Sigmoid colon (tissue), 6 donors: ENCODE measurements at regions not wholly inside any gene's neighbourhood (a gene's known extent, or its start where the extent isn't known, plus 50 kb on each side); places are given as distances from the start of the nearest gene placed in this dataset.

ENCODE experiments used
- DNase-seq: peaks from one replicate; pipeline ENCODE4 v3.0.0-alpha.2; 2019
- H3K27ac ChIP-seq, 4 donors: fragments of 200-600 bp; sonication (generic); one replicate each; pipeline ENCODE4 v1.5.1; 2016 to 2019; ENCODE audit warnings: mild to moderate bottlenecking in 1 of 4
- H3K27me3 ChIP-seq, 3 donors: fragments of 200-600 bp; sonication (generic); one replicate each; pipeline ENCODE4 v1.5.1; 2019; ENCODE audit warnings: mild to moderate bottlenecking in 1 of 3
- H3K36me3 ChIP-seq, 4 donors: fragments of 200-600 bp; sonication (generic); one replicate each; pipeline ENCODE4 v1.5.1; 2016 to 2019
- H3K4me1 ChIP-seq, 4 donors: fragments of 200-600 bp; sonication (generic); one replicate each; pipeline ENCODE4 v1.5.1; 2017 to 2019
- H3K4me3 ChIP-seq, 4 donors: fragments of 200-600 bp; sonication (generic); one replicate each; pipeline ENCODE4 v1.5.1; 2017 to 2019; ENCODE audit warnings: mild to moderate bottlenecking in 2 of 4, moderate library complexity in 1 of 4
- H3K9me3 ChIP-seq, 4 donors: fragments of 200-600 bp in 3 of 4; sonication (generic) in 3 of 4; one replicate each; pipeline versions ENCODE4 v1.5.1 to v1.6.1; 2013 to 2019
- EP300 ChIP-seq, 4 donors: sonication (generic); formaldehyde crosslinking; IDR thresholded peaks; one replicate each; pipeline ENCODE4 v1.6.1; 2017; ENCODE audit warnings: antibody characterized with exemption in 4 of 4
- POLR2A ChIP-seq, 2 donors: fragments of 450-650 bp; IDR thresholded peaks; one replicate each; pipeline ENCODE4 v1.6.1; 2016; ENCODE audit warnings: antibody characterized with exemption in 2 of 2, mild to moderate bottlenecking in 2 of 2, moderate library complexity in 2 of 2
- POLR2AphosphoS5 ChIP-seq, 4 donors: sonication (generic); formaldehyde crosslinking; IDR thresholded peaks; one replicate each; pipeline ENCODE4 v1.6.1; 2017; ENCODE audit warnings: antibody characterized with exemption in 4 of 4
- WGBS, 2 donors: extraction: QIAGEN DNeasy Blood & Tissue Kit; methylation state at CpG; one replicate each; pipeline ENCODE4 v1.1.7; 2013; 5-methylcytosine and 5-hydroxymethylcytosine counted together
- intact Hi-C: fragments of 100-400 bp; cut with DNase I; formaldehyde crosslinking; loops from one replicate; pipeline ENCODE4 v1.15.1; 2023
- TF ChIP-seq, protein P1 (sequence below), 4 experiments: fragments of 450-650 bp in 3 of 4; fragments of 200-600 bp in 1 of 4; IDR thresholded peaks; one replicate each; pipeline ENCODE4 v1.5.1; 2016 to 2019; ENCODE audit warnings: antibody characterized with exemption in 4 of 4, mild to moderate bottlenecking in 3 of 4, moderate library complexity in 2 of 4
- donor health status: healthy with polysubstance abuse.
- donor health status: healthy.

DNA sequence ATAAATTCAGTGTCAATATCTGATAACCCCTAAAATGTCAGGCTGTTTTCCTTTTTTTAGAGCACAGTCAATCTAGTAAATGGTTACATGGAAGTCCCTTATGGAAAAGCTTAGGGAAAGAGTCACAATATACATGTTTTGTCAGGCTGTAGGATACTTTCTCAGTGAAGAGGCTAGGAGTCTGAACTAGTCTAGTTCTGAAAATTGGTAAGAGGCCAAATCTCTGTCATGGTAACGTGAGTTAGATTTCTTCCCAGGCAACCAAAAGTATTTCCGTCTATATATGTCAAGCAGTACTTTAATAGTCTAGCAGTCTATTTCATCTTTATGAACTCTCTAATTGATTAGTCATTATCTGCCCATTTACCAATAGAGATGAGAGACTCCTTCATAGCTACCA is 215.9 kb upstream of the LRRC3B start:
- no peaks in the 10 kb centered on the region for H3K27me3 ChIP-seq
- no peaks in the 10 kb centered on the region for H3K9me3 ChIP-seq
- H3K4me3 ChIP-seq, result no peak overlapping the region
- H3K4me1 ChIP-seq, result no peaks in the 10 kb centered on the region
- intact Hi-C loops, result no loop called here
- no peak for TF ChIP-seq POLR2A (IDR thresholded peaks at IDR 0.05)
- TF ChIP-seq EP300 (IDR thresholded peaks at IDR 0.05), result no peak
- TF ChIP-seq, protein P1, sequence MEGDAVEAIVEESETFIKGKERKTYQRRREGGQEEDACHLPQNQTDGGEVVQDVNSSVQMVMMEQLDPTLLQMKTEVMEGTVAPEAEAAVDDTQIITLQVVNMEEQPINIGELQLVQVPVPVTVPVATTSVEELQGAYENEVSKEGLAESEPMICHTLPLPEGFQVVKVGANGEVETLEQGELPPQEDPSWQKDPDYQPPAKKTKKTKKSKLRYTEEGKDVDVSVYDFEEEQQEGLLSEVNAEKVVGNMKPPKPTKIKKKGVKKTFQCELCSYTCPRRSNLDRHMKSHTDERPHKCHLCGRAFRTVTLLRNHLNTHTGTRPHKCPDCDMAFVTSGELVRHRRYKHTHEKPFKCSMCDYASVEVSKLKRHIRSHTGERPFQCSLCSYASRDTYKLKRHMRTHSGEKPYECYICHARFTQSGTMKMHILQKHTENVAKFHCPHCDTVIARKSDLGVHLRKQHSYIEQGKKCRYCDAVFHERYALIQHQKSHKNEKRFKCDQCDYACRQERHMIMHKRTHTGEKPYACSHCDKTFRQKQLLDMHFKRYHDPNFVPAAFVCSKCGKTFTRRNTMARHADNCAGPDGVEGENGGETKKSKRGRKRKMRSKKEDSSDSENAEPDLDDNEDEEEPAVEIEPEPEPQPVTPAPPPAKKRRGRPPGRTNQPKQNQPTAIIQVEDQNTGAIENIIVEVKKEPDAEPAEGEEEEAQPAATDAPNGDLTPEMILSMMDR (IDR thresholded peaks at IDR 0.05), result no peak
- TF ChIP-seq POLR2AphosphoS5 (IDR thresholded peaks at IDR 0.05), result no peak
- no peak overlapping the region for H3K27ac ChIP-seq
- no peaks in the 10 kb centered on the region for H3K36me3 ChIP-seq
- WGBS, 2 donors, result 83 to 88% methylated on average over 2 of the region's 2 CpGs
- DNase-seq, result no peak

DNA sequence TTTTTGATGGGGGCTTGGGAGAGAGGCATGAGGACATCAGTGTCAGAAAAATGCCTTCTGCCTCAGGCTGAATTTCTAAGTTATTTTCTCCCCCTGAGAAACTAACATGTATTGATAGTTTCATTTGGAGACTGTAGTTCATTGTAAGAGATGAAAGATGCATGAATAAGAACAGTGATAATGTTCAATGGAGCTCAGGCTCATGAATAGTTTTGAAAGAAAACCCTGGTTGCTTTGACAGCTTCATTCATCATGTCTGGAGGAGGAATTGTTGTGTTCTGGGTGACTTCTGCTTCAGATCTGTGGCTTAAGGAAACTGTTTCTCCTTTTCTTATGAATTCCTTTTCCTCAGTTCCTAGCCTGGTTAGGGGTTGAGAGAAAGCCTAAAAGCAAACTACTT is 204.0 kb upstream of the LRRC3B start:
- no peak for DNase-seq
- intact Hi-C loops, result no loop called here
- Histone ChIP-seq H3K4me1 (no peaks in the 10 kb centered on the region), H3K27me3 (no peaks in the 10 kb centered on the region), H3K27ac (no peak overlapping the region), H3K4me3 (no peak overlapping the region), H3K36me3 (no peaks in the 10 kb centered on the region), H3K9me3 (peaks cover 0 to 3% (median 0%) of the 10 kb centered on the region in 4 donors)
- TF ChIP-seq POLR2AphosphoS5 (IDR thresholded peaks at IDR 0.05) (no peak), POLR2A (IDR thresholded peaks at IDR 0.05) (no peak), EP300 (IDR thresholded peaks at IDR 0.05) (no peak)
- TF ChIP-seq, protein P1 (IDR thresholded peaks at IDR 0.05), result no peak

GRCh38 chr3:26422415-26422814 is 200.2 kb upstream of the LRRC3B start:
- WGBS, 2 donors, result 90 to 96% methylated on average over 2 of the region's 2 CpGs
- intact Hi-C loops, result no loop called here
- no peaks in the 10 kb centered on the region for H3K4me1 ChIP-seq
- H3K4me3 ChIP-seq, result no peak overlapping the region
- TF ChIP-seq POLR2AphosphoS5 (IDR thresholded peaks at IDR 0.05) (no peak), POLR2A (IDR thresholded peaks at IDR 0.05) (no peak), EP300 (IDR thresholded peaks at IDR 0.05) (no peak)
- TF ChIP-seq, protein P1 (IDR thresholded peaks at IDR 0.05), result no peak
- no peak overlapping the region for H3K27ac ChIP-seq
- H3K36me3 ChIP-seq, result no peaks in the 10 kb centered on the region
- no peak for DNase-seq
- H3K9me3 ChIP-seq, result no peaks in the 10 kb centered on the region
- no peaks in the 10 kb centered on the region for H3K27me3 ChIP-seq

GRCh38 chr3:26425076-26425475 is 197.5 kb upstream of the LRRC3B start:
- Histone ChIP-seq H3K27ac (no peak overlapping the region), H3K27me3 (no peaks in the 10 kb centered on the region), H3K4me3 (no peak overlapping the region), H3K4me1 (no peaks in the 10 kb centered on the region), H3K9me3 (no peaks in the 10 kb centered on the region), H3K36me3 (no peaks in the 10 kb centered on the region)
- no peak for DNase-seq
- 92 to 93% methylated on average over 3 of the region's 3 CpGs for whole genome bisulfite sequencing, 2 donors
- TF ChIP-seq, protein P1 (IDR thresholded peaks at IDR 0.05), result no peak
- intact Hi-C loops, result no loop called here

- Histone ChIP-seq H3K9me3 (no peaks in the 10 kb centered on the region), H3K4me1 (peaks cover 0 to 7% (median 0%) of the 10 kb centered on the region in 4 donors), H3K27ac (no peak overlapping the region), H3K36me3 (no peaks in the 10 kb centered on the region), H3K4me3 (no peak overlapping the region), H3K27me3 (no peaks in the 10 kb centered on the region)
- WGBS, 2 donors, result 57 to 70% methylated on average over 2 of the region's 2 CpGs
- TF ChIP-seq EP300 (IDR thresholded peaks at IDR 0.05), result no peak
- no peak for TF ChIP-seq POLR2AphosphoS5 (IDR thresholded peaks at IDR 0.05)
- TF ChIP-seq, protein P1 (IDR thresholded peaks at IDR 0.05), result no peak
- TF ChIP-seq POLR2A (IDR thresholded peaks at IDR 0.05), result no peak
- intact Hi-C loops, result no loop called here
- no peak for DNase-seq
Measured at GRCh38 chr3:26428992-26429391, 193.6 kb upstream of the LRRC3B start.
